ENCODE measurements at regions not wholly inside any gene's neighbourhood (a gene's known extent, or its start where the extent isn't known, plus 50 kb on each side); places are given as distances from the start of the nearest gene placed in this dataset.

GRCh38 chr4:107153956-107154355, 117.8 kb upstream of the DKK2 start:
- no peak for DNase-seq (ENCODE audit: low read depth in 2 of 2)
- Histone ChIP-seq H3K9ac (ENCODE audit: insufficient read depth, low read length) (no peak overlapping the region), H3K9me3 (ENCODE audit: control insufficient read depth, insufficient read depth, low read depth, low read length) (no peaks in the 10 kb centered on the region), H3K27ac (ENCODE audit: insufficient read depth, low read length) (no peak overlapping the region), H3K27me3 (ENCODE audit: control insufficient read depth, insufficient read depth, low read length) (no peaks in the 10 kb centered on the region), H4K20me1 (ENCODE audit: control insufficient read depth, extremely low read depth, insufficient read depth, low read length) (no peaks in the 10 kb centered on the region), H3K4me3 (replicated peaks in 1 of 4; ENCODE audit: control extremely low read depth in 1 of 4, insufficient read depth in 1 of 4, low read depth in 3 of 4, low read length in 4 of 4) (no peak overlapping the region), H3K79me2 (ENCODE audit: control insufficient read depth, insufficient read depth, low read length) (no peaks in the 10 kb centered on the region), H3K4me2 (ENCODE audit: extremely low read depth, insufficient read depth, low read length) (no peak overlapping the region), H2AFZ (ENCODE audit: low read length) (no peak overlapping the region), H3K36me3 (ENCODE audit: control insufficient read depth, insufficient read depth, low read length) (no peaks in the 10 kb centered on the region), H3K4me1 (ENCODE audit: control insufficient read depth, extremely low read depth, insufficient read depth, low read length) (no peaks in the 10 kb centered on the region)
- TF ChIP-seq CTCF (conservative IDR thresholded peaks at IDR 0.05 in 1 of 2, IDR thresholded peaks at IDR 0.05 in 1 of 2; ENCODE audit: low read depth in 1 of 2, low read length in 2 of 2) = no peak
- TF ChIP-seq EZH2 (IDR thresholded peaks at IDR 0.05; ENCODE audit: low read length, missing control alignments) = no peak

- TF ChIP-seq CTCF (conservative IDR thresholded peaks at IDR 0.05 in 1 of 2, IDR thresholded peaks at IDR 0.05 in 1 of 2; ENCODE audit: low read depth in 1 of 2, low read length in 2 of 2) (peak; percentile 16 to 47), EZH2 (IDR thresholded peaks at IDR 0.05; ENCODE audit: low read length, missing control alignments) (no peak)
- peak in 1 of 2 donors; percentile 9 for DNase-seq (ENCODE audit: low read depth in 2 of 2)
- H3K9ac ChIP-seq (ENCODE audit: insufficient read depth, low read length) = no peak overlapping the region
Observed at GRCh38 chr4:107153228-107153627, 117.1 kb upstream of the DKK2 start.

GRCh38 chr4:107151173-107151572, 115.1 kb upstream of the DKK2 start:
- Histone ChIP-seq H4K20me1 (ENCODE audit: control insufficient read depth, extremely low read depth, insufficient read depth, low read length) (no peaks in the 10 kb centered on the region), H3K4me3 (replicated peaks in 1 of 4; ENCODE audit: control extremely low read depth in 1 of 4, insufficient read depth in 1 of 4, low read depth in 3 of 4, low read length in 4 of 4) (no peak overlapping the region), H3K79me2 (ENCODE audit: control insufficient read depth, insufficient read depth, low read length) (no peaks in the 10 kb centered on the region), H3K4me2 (ENCODE audit: extremely low read depth, insufficient read depth, low read length) (no peak overlapping the region), H3K9me3 (ENCODE audit: control insufficient read depth, insufficient read depth, low read depth, low read length) (no peaks in the 10 kb centered on the region), H3K27ac (ENCODE audit: insufficient read depth, low read length) (no peak overlapping the region), H3K36me3 (ENCODE audit: control insufficient read depth, insufficient read depth, low read length) (no peaks in the 10 kb centered on the region), H3K27me3 (ENCODE audit: control insufficient read depth, insufficient read depth, low read length) (no peaks in the 10 kb centered on the region), H3K9ac (ENCODE audit: insufficient read depth, low read length) (no peak overlapping the region), H3K4me1 (ENCODE audit: control insufficient read depth, extremely low read depth, insufficient read depth, low read length) (no peaks in the 10 kb centered on the region), H2AFZ (ENCODE audit: low read length) (no peak overlapping the region)
- no peak for DNase-seq (ENCODE audit: low read depth in 2 of 2)
- TF ChIP-seq CTCF (conservative IDR thresholded peaks at IDR 0.05 in 1 of 2, IDR thresholded peaks at IDR 0.05 in 1 of 2; ENCODE audit: low read depth in 1 of 2, low read length in 2 of 2) (no peak), EZH2 (IDR thresholded peaks at IDR 0.05; ENCODE audit: low read length, missing control alignments) (no peak)

More at GRCh38 chr4:107153228-107153627, 117.1 kb upstream of the DKK2 start:
- no peaks in the 10 kb centered on the region for H3K27me3 ChIP-seq (ENCODE audit: control insufficient read depth, insufficient read depth, low read length)
- no peaks in the 10 kb centered on the region for H3K4me1 ChIP-seq (ENCODE audit: control insufficient read depth, extremely low read depth, insufficient read depth, low read length)
- no peaks in the 10 kb centered on the region for H3K79me2 ChIP-seq (ENCODE audit: control insufficient read depth, insufficient read depth, low read length)
- H3K4me3 ChIP-seq (replicated peaks in 1 of 4; ENCODE audit: control extremely low read depth in 1 of 4, insufficient read depth in 1 of 4, low read depth in 3 of 4, low read length in 4 of 4) = no peak overlapping the region
- H3K36me3 ChIP-seq (ENCODE audit: control insufficient read depth, insufficient read depth, low read length) = no peaks in the 10 kb centered on the region
- H3K9me3 ChIP-seq (ENCODE audit: control insufficient read depth, insufficient read depth, low read depth, low read length) = no peaks in the 10 kb centered on the region
- H3K27ac ChIP-seq (ENCODE audit: insufficient read depth, low read length) = no peak overlapping the region
- no peak overlapping the region for H3K4me2 ChIP-seq (ENCODE audit: extremely low read depth, insufficient read depth, low read length)
- no peaks in the 10 kb centered on the region for H4K20me1 ChIP-seq (ENCODE audit: control insufficient read depth, extremely low read depth, insufficient read depth, low read length)
- no peak overlapping the region for H2AFZ ChIP-seq (ENCODE audit: low read length)
